Hepatic stellate cell (primary cell): ENCODE measurements at regions not wholly inside any gene's neighbourhood (a gene's known extent, or its start where the extent isn't known, plus 50 kb on each side); places are given as distances from the start of the nearest gene placed in this dataset.
"Not testable (repeated sequence)": the region's sequence is repeated elsewhere in the genome, so short reads cannot be mapped to it uniquely, and the experiment has no call there.

ENCODE experiments used
- DNase-seq: peaks from one replicate; pipeline ENCODE4 v3.0.0; 2011; ENCODE audit warnings: low spot score

GRCh38 chr1:221025956-221026355, 146.7 kb downstream of the HLX start:
- no peak for DNase-seq

DNA sequence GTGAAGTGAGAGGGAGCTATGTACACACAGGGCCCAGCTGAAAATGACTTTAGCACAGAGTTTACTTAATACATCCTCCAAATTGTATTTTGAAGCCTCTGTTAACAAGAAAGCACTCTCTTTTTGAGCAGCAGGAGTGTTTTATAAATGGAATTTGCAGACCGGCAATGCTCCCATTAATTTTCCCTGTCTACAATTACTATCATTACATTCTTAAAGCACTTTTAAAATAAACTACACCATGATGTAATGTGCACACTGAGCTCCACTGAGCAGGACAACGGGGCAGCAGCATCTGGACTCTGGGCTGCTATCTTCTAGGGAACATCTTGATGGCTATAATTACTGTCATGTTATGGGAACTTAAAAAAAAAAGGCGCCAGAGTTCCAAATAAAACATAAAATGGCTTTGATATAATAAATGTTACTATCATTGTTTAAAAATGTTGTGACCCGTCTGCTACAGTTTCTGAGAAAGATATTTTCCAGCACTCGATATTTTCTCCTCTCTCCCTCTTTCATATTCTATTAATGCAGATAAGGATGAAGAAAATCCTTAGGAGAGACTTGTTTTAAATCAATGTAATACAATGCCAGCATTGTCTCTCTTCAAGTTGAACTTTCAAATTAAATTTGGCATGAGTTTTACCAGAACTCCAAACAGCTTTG, 150.9 kb downstream of the HLX start:
- DNase-seq: no peak

GRCh38 chr1:221030990-221031389, 151.7 kb downstream of the HLX start:
- DNase-seq: no peak

- DNase-seq: no peak
Observed at GRCh38 chr1:221031458-221032203, 152.4 kb downstream of the HLX start.

DNA sequence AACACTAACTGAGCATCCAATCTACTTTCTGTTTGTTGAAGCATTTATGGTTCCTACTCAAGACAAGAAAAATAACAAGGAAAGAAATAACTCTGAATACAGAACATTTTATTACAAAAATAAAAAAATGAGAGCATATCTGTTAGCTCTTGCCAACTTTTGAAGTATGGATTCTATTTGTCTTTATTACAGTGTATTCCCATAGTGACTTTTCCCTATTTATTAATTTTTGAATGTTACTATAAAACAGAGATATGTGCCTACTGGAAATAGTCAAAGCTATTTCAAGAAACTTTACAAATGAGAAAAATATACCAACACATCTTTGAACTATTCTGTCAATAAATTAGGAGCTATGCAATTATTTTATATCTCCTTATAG, 153.0 kb downstream of the HLX start:
- no peak for DNase-seq

DNA sequence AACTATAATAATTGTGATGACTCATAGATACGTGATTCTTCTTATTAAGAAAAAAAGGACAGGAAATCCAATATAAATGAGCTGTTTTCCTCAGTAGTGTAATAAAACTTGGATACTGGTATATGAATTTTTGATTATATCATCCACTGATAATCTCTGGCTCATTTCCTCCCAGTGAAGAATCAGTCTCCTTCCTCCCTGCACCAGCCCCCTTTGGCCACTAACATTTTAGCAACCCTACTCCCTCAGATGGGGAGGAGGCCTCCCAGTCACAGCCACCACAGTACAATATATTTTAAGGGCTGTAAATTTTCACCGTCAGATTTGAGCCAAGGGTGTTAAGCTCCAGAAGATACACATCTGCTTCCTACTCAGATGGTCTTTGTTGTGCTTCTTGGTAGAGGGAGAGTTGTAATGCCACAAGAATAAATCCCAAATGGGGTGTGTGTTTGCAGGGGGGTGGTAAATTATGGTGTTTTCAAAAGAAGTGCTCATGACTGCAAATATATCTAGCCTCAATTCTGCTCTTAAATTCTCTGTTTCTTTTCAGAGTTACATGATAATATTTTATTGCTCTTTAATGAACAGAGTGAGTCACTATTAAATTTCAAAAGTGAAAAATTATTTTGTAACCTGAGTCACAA, 153.5 kb downstream of the HLX start:
- DNase-seq: no peak

- DNase-seq: no peak
Observed at GRCh38 chr1:221035662-221036153, 156.5 kb downstream of the HLX start.

- no peak for DNase-seq
Observed at GRCh38 chr1:221039616-221040015, 160.4 kb downstream of the HLX start.

GRCh38 chr1:221040101-221040500, 160.9 kb downstream of the HLX start:
- DNase-seq: no peak

GRCh38 chr1:221040691-221041285, 161.5 kb downstream of the HLX start:
- no peak for DNase-seq

GRCh38 chr1:221044538-221044937, 165.3 kb downstream of the HLX start:
- no peak for DNase-seq

- DNase-seq: no peak
Observed at GRCh38 chr1:221045151-221045550, 165.9 kb downstream of the HLX start.

DNA sequence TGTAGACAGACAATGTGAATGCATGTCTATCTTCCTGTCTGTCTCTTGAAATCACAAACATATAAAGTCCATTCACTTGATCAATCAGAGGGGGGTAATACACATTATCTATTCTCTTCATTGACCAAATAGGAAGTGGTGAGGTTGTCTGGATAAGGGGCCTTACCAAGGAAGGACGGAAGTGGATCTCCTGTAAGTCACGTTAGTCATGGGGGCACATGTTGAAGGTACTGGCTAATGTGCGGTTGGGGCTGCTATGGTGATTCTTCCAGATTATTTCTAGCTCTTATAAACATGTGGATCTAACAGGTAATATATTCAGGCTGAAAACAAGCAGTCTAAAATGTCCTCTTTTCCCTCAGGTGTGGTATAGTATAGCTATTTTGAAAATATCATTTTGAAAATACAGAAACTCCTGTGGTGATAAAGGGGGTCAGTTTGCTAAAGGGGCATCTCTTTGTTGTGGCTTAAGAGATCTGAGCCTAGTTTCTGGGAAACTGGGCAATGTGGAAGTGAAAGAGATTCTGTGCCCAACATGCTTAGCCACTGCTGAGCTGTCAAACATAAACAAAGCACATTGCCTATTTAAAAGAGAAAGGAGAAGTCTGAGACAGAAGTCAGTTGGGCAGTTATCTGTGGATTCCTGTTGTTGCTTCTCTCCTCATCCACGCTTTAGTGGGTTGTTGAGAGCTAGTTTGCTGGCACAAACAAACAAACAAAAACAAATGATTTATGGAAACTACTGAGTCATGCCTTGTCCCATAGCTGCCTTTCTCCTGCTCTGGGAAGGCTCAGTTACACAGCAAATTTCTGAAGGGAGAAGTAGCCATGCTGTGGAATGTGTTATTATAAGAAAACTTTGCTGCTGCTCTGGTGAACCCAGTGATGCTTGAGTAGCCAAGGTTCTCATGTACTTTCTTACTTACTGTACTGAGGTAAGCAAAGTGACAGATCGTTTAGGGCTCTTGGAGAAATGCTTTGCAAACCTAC, 166.9 kb downstream of the HLX start:
- DNase-seq: peak; percentile 27

GRCh38 chr1:221051391-221051790, 172.1 kb downstream of the HLX start:
- not testable (repeated sequence) for DNase-seq

- no peak for DNase-seq
Observed at GRCh38 chr1:221053889-221054288, 174.6 kb downstream of the HLX start.

- DNase-seq: no peak
Observed at GRCh38 chr1:221059506-221059905, 180.3 kb downstream of the HLX start.

GRCh38 chr1:221063651-221064050, 184.4 kb downstream of the HLX start:
- DNase-seq: no peak

GRCh38 chr1:221066351-221067001, 187.2 kb downstream of the HLX start:
- DNase-seq: no peak

- no peak for DNase-seq
Observed at GRCh38 chr1:221067721-221068120, 188.5 kb downstream of the HLX start.

DNA sequence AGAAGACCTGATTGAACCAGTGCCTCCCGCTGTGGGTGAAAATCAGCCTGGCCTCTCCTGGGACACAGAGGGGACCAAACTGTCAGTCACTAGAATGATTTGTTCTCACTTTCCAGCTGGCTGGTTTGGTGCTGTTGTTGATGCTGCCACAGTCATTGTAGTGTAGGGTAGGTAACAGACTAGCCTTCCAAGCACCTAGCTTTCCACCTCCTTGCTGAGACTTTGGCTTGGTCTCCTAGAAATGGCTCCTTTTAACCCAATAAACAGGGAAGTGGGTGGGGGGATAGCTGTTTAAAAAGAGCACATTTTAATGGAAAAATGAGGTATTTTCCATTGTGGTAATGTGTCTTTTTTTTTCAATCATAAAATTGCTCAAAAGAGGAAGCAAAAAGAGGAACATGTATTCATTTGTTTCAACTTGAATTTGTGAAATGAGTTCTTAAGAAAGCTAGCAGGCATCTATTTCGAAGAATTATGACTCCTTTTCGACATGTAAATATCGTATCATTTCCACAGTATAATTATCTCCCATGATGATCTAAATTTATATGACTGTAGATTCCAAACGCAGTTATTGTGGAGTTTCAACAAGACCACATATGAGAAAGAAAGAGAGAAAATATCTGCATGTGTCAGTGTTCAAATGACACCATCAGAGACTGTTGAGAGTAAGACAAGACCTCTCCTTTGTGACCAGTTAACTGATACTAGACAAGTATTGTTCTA, 190.1 kb downstream of the HLX start:
- DNase-seq: no peak
